Activated T-cell treated with anti-CD3 and anti-CD28 coated beads, Interleukin-2, amount 50 U/mL, for 4 hours (primary cell): ENCODE measurements at regions not wholly inside any gene's neighbourhood (a gene's known extent, or its start where the extent isn't known, plus 50 kb on each side); places are given as distances from the start of the nearest gene placed in this dataset.

ENCODE experiments used
- ATAC-seq, 2 donors: fragments of 200-7000 bp; cut with Tn5 transposase; one replicate each; pipeline ENCODE4 v1.10.0; 2021
- DNase-seq: peaks from one replicate; pipeline ENCODE4 v3.0.0-alpha.2; 2020
- H3K27me3 Mint-ChIP-seq: one replicate; pipeline ENCODE4 v1.8.0; 2021; ENCODE audit warnings: low read depth, mixed read lengths
- H3K36me3 Mint-ChIP-seq: one replicate; pipeline ENCODE4 v1.8.0; 2022; ENCODE audit warnings: mixed read lengths; ENCODE audit not compliant: insufficient read depth
- H3K4me1 Mint-ChIP-seq: one replicate; pipeline ENCODE4 v1.8.0; 2021; ENCODE audit warnings: low read depth, mixed read lengths
- H3K4me3 Mint-ChIP-seq: one replicate; pipeline ENCODE4 v1.8.0; 2021; ENCODE audit warnings: mild to moderate bottlenecking, moderate library complexity, mixed read lengths
- H3K9me3 Mint-ChIP-seq: one replicate; pipeline ENCODE4 v1.8.0; 2021; ENCODE audit warnings: mixed read lengths

DNA sequence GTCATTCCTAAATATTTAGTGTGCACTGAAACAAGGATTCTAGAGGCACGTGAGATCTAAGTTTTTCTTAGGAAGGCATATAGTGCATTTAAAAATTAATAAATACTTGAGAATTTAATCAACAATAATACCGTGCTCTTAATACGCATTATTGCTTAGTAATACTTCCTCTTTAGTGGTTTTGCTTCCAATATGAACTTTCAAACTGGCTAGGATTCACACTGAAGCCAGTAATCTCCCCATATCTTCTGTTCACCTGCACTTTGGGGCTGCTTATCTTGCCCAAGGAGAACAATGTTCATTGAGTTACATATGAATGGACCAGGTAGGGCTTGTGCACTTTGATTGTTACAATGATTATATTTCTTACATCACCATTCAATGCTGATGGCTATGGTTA, 180.5 kb upstream of the RIOK2 start:
- no peaks in the 10 kb centered on the region for H3K36me3 Mint-ChIP-seq
- peaks cover 16% of the 10 kb centered on the region for H3K9me3 Mint-ChIP-seq
- H3K4me3 Mint-ChIP-seq, result no peak overlapping the region
- no peaks in the 10 kb centered on the region for H3K27me3 Mint-ChIP-seq
- no peak for DNase-seq
- H3K4me1 Mint-ChIP-seq, result no peaks in the 10 kb centered on the region
- ATAC-seq, result no peak

DNA sequence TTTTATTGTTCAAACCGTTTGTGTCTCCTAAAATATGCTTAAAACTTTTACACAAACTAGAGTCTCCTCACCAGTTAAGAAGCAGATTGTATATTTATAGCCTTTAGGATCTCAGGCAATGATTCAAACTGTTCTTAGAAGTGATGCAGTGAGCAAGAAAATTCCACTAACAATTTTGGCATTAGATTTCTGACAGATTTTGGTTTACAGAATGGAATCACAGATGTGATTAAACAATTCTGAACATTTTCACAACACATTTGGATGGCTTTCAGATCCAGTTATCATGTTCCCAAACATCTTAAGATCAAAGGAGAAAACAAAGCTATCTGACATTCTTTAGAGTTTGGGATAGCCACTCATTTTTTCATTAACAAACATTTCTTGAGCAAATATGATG, 181.7 kb upstream of the RIOK2 start:
- no peak overlapping the region for H3K4me3 Mint-ChIP-seq

DNA sequence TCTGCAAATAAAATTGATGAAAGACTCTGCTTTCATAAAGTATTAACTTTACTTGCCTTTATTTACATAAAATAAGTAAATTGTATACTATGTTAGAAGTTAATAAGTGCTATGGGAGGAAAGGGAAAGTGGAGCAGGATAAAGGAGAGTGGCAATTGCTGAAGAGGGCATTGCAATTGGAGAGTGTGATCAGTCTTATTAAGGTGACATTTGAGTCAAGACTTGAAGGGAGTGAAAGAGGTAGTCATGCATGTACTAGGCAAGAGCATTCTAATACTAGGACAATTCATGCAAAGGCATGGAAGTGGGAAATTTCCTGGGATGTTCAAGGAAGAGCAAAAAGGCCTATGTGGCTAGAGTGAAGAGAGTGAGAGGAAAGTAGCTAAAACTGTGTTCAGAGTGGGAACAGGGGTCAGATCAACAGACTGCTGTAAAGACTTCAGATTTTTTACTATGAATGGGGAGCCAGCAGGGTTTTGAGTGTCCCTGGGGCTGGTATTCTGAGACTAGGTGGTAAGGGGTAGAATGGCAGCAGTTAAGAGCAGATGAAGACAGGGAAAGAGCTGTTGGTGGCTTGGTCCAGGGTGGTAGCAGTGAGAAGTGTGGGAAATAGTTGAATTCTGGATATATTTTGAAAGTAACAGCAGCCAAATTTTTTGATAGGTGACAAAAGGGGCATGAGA, 182.3 kb upstream of the RIOK2 start:
- Mint-ChIP-seq H3K9me3 (peaks cover 17% of the 10 kb centered on the region), H3K27me3 (no peaks in the 10 kb centered on the region)
- no peak for ATAC-seq

More for the DNA sequence above, 181.7 kb upstream of the RIOK2 start:
- Mint-ChIP-seq H3K4me1 (no peaks in the 10 kb centered on the region), H3K9me3 (peaks cover 17% of the 10 kb centered on the region), H3K27me3 (no peaks in the 10 kb centered on the region), H3K36me3 (no peaks in the 10 kb centered on the region)
- DNase-seq (no peak), ATAC-seq (no peak)

DNA sequence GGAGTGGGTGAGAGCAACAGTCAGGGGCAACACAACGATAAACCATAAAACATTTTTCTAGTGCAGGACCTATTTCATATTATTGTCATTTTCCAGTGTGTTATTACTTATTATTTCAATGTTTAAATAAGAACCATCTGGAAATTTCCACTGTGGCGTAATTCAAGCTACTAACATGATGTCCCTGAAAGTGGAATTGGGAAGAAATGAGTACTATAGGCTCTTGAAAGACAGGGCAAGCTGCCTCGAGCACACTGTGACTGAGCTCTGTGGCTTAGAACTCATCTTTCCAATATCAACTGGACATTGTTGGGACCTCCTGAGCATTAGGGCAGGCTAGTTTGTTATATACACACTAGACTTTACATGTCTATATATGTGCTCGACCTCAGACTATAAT, 182.9 kb upstream of the RIOK2 start:
- DNase-seq (no peak), ATAC-seq (no peak)
- Mint-ChIP-seq H3K27me3 (no peaks in the 10 kb centered on the region), H3K36me3 (no peaks in the 10 kb centered on the region), H3K4me3 (no peak overlapping the region), H3K4me1 (no peaks in the 10 kb centered on the region), H3K9me3 (peaks cover 15% of the 10 kb centered on the region)

More for the DNA sequence above, 182.3 kb upstream of the RIOK2 start:
- Mint-ChIP-seq H3K4me1 (no peaks in the 10 kb centered on the region), H3K36me3 (no peaks in the 10 kb centered on the region), H3K4me3 (no peak overlapping the region)
- no peak for DNase-seq

DNA sequence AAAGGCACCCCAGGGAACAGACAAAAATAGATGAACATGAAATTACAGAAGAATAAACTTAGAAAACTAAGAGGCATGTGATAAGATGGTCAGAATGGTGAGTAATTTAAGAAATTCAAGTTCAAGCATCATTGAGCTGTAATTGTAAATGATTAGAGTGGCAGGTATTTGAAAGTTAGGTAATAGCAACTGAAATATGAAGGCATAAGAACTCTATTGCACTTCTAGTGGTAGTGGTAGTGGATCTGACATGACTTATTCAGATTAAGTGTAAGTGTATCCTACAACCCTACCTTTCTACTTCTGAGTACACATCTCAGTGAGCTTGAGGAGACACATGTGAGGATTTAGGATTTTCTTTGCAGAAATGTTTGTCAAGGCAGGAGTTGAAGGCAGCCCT, 192.9 kb upstream of the RIOK2 start:
- Mint-ChIP-seq H3K27me3 (no peaks in the 10 kb centered on the region), H3K4me3 (no peak overlapping the region), H3K36me3 (no peaks in the 10 kb centered on the region), H3K9me3 (peaks cover 10% of the 10 kb centered on the region), H3K4me1 (no peaks in the 10 kb centered on the region)
- DNase-seq, result no peak
- ATAC-seq, result no peak

DNA sequence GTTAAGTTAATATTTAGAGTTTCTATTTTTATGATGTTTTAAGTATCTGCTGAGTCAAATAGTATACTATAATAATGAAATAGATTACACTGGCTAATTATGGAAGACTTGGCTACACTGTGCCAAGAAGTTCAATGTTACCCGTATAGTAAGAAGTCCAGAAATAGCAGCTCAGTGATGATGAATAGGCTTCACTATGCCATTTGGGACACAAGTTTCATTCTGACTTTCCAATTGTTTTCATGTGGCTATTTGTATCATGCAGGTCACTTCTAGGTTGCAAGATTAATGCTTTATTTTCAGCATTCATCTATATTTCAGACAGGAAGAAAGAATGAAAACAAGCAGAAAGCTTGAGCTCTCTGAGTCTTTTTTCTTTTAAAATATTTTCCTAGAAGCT, 194.5 kb upstream of the RIOK2 start:
- Mint-ChIP-seq H3K4me3 (no peak overlapping the region), H3K36me3 (no peaks in the 10 kb centered on the region), H3K9me3 (peaks cover 1% of the 10 kb centered on the region), H3K27me3 (no peaks in the 10 kb centered on the region), H3K4me1 (no peaks in the 10 kb centered on the region)
- ATAC-seq (no peak), DNase-seq (no peak)

DNA sequence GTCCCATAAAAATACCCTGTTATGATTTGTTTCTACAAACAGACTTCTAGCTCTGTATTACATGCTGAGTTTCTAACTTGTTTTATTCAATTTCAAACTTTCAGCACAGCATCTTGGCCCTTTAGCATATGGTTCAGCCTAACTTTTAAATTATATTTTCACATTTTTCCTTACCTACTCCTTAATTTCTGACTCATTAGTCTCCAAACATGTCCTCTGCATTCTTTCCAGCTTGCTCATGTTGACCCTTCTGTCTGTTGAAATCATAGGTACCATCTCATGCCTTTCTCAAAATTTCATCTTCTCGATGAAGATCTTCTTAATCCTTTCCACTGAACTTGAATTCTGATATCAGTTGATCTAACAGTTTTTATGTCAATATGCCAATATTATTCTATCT, 200.9 kb upstream of the RIOK2 start:
- Mint-ChIP-seq H3K4me3 (no peak overlapping the region), H3K9me3 (peaks cover 3% of the 10 kb centered on the region), H3K36me3 (no peaks in the 10 kb centered on the region), H3K27me3 (no peaks in the 10 kb centered on the region), H3K4me1 (no peaks in the 10 kb centered on the region)
- DNase-seq, result no peak
- ATAC-seq, result no peak

DNA sequence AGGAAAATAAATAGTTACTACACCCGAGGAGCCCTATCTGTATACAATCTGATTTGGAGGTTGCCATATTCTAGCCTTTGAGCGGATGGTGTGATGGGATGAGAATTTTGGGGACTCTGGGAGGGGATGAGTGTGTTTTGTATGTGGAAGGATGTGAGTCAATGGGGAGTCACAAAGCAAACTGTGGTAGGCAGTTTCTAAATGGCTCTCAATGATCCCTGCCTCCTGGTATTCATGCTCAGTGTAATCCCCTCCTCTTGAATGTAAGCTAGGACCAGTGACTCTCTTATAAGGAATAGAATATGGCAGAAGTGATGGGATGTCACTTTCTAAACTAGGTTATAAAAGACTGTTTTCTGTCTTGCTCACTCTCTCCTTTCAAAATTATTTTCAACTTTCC, 205.7 kb upstream of the RIOK2 start:
- ATAC-seq (no peak), DNase-seq (no peak)
- no peaks in the 10 kb centered on the region for H3K36me3 Mint-ChIP-seq
- H3K4me3 Mint-ChIP-seq, result no peak overlapping the region
- H3K4me1 Mint-ChIP-seq, result no peaks in the 10 kb centered on the region
- H3K27me3 Mint-ChIP-seq, result no peaks in the 10 kb centered on the region
- peaks cover 3% of the 10 kb centered on the region for H3K9me3 Mint-ChIP-seq

DNA sequence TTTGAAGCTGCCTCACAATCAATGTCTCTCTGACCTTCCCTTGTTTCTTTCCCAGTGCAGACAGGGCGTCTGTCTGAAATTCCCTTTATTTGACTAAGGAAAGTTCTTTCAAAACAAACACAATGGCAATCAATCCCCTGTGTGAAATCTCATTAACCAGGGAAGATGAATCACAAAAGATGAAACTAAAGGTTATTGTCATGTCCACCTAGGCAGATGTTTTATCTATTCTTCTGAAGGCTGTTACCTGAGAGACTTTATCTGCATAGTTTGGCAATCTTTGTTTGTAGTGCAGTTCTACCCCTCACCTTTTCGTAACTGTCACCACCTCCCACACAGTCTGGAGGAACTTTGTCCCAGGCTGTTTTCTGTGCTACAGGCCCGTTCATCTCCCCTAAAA, 217.5 kb upstream of the RIOK2 start:
- no peaks in the 10 kb centered on the region for H3K27me3 Mint-ChIP-seq
- no peaks in the 10 kb centered on the region for H3K36me3 Mint-ChIP-seq

DNA sequence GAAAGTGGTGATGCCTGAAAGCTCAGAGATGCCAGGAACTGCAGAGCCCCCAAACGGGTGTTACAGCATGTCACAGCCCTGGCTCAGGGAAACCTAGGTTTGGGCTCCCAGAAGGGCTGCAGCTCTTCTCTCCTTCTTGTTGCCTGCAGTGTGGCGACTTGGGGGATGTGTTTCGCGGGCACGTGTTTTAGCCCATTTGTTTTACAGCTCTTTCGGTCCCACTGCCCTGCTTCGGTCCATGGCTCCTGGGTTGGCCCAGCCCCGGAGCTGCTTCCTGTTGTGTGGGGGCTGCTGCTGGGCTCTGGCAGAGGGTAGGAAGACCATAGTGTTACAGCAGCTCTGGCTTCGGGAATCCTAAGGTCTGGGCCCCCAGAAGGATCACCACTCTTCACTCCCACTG, 222.9 kb upstream of the RIOK2 start:
- peaks cover 2% of the 10 kb centered on the region for H3K27me3 Mint-ChIP-seq
- DNase-seq (no peak), ATAC-seq (no peak)
- H3K36me3 Mint-ChIP-seq, result no peaks in the 10 kb centered on the region
- H3K4me3 Mint-ChIP-seq, result no peak overlapping the region
- peaks cover 6% of the 10 kb centered on the region for H3K9me3 Mint-ChIP-seq
- no peaks in the 10 kb centered on the region for H3K4me1 Mint-ChIP-seq

More for the DNA sequence above, 217.5 kb upstream of the RIOK2 start:
- Mint-ChIP-seq H3K4me1 (no peaks in the 10 kb centered on the region), H3K4me3 (no peak overlapping the region), H3K9me3 (peaks cover 6% of the 10 kb centered on the region)
- ATAC-seq (no peak), DNase-seq (no peak)

DNA sequence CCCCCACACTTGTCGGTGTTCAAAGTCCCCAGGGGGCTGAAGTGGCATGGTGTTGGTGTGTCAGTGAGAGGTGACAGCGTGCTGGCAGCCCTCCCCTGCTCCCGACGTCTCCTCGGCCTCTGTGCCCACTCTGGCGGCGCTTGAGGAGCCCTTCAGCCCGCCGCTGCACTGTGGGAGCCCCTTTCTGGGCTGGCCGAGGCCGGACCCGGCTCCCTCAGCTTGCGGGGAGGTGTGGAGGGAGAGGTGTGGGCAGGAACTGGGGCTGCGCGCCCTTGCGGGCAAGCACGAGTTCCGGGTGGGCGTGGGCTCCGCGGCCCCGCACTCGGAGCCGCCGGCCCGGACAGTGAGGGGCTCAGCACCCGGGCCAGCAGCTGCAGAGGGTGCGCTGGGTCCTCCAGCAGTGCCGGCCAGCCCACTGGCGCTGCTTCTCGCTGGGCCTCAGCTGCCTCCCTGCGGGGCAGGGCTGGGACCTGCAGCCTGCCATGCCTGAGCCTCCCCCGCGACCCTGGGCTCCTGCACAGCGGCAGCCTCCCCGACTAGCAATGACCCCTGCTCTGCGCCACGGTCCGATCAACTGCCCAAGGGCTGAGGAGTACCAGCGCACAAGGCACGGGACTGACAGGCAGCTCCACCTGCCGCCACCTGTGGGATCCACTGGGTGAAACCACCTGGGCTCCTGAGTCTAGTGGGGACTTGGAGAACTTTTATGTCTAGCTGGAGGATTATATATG, 224.1 kb upstream of the RIOK2 start:
- peaks cover 6% of the 10 kb centered on the region for H3K9me3 Mint-ChIP-seq
- ATAC-seq, result no peak
- no peaks in the 10 kb centered on the region for H3K4me1 Mint-ChIP-seq
- DNase-seq, result no peak
- H3K27me3 Mint-ChIP-seq, result peaks cover 2% of the 10 kb centered on the region
- no peaks in the 10 kb centered on the region for H3K36me3 Mint-ChIP-seq
- no peak overlapping the region for H3K4me3 Mint-ChIP-seq

DNA sequence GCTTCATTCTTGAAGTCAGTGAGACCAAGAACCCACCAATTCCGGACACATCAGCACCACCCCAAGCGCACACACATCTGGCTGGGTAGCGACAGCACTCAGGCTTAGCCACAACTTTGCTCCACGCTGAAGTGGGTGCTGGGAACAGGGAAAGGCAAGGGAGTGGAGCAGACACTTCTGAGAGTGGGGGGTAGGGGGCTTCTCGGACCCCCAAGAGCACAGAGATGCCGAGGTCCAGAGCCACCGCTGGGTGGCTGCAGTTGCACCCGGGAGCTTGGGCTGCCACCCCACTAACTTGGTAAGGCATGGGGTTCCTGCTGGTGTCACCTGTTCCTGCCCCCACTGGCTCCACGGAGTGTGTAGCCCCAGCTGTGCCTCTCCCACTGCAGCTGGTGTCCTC, 225.3 kb upstream of the RIOK2 start:
- no peaks in the 10 kb centered on the region for H3K4me1 Mint-ChIP-seq
- DNase-seq, result no peak
- ATAC-seq, result no peak
- H3K9me3 Mint-ChIP-seq, result peaks cover 6% of the 10 kb centered on the region
- H3K27me3 Mint-ChIP-seq, result peaks cover 2% of the 10 kb centered on the region
- no peaks in the 10 kb centered on the region for H3K36me3 Mint-ChIP-seq
- H3K4me3 Mint-ChIP-seq, result no peak overlapping the region

DNA sequence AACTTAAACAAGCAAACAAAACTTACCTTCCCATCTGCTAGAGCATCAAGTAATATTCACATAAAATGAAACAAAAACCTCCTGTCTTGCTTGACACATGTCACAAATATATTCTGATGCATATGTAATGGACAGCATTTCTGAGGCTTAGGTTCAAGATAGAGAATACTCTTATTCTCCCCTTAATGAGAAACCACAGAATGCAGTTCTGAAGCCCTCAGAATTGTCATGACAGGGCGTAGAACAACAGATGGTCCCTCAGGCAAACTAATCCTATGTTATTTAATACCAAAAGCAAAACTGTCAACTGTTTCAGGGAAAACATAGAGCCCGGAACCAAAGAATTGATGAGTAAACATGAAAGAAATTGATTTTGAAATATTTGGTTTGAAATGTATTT, 229.9 kb upstream of the RIOK2 start:
- H3K4me1 Mint-ChIP-seq, result no peaks in the 10 kb centered on the region
- DNase-seq, result no peak
- ATAC-seq, result no peak
- no peak overlapping the region for H3K4me3 Mint-ChIP-seq
- H3K27me3 Mint-ChIP-seq, result no peaks in the 10 kb centered on the region
- H3K36me3 Mint-ChIP-seq, result no peaks in the 10 kb centered on the region
- H3K9me3 Mint-ChIP-seq, result no peaks in the 10 kb centered on the region

DNA sequence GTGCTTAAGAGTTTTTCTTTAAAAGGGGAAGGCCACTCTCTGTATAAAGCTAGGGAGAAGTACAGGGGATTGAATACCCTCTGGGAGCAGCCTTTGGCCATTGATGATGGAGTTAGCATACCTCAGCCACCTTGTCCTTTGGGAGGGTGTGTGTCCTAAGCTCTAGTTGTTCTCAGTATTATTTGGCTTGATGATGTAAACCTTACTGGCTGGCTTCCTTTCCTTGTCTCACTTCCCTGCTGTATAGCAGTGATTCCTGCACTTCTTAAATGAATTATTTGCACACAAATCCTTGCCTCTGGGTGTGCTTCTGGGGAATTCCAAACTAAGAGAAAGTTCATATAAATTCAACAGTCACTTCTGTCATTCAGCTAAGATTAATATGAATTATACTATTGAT, 234.9 kb upstream of the RIOK2 start:
- H3K4me1 Mint-ChIP-seq, result no peaks in the 10 kb centered on the region
- H3K9me3 Mint-ChIP-seq, result no peaks in the 10 kb centered on the region
- no peak overlapping the region for H3K4me3 Mint-ChIP-seq
- H3K27me3 Mint-ChIP-seq, result peaks cover 2% of the 10 kb centered on the region
- no peaks in the 10 kb centered on the region for H3K36me3 Mint-ChIP-seq
- DNase-seq (no peak), ATAC-seq (no peak)

DNA sequence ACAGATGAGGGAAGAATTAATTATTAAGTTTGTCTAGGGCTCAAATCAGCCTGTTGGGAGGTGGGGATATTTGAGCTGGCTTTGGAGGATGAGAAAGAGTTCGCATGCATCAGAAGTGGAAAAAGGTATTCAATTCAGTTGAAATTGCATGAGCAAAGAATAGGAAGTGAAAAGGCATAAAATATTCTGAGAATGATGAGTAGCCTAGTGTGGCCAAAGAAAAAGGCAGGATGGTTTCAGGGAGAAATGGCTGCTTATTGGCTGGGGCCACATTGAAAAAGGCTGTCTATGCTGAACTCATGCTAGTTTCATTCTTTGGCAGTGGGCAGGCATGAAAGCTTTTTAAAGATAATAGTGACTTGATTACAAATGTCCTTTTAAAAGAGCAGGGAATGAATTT, 235.4 kb upstream of the RIOK2 start:
- peaks cover 2% of the 10 kb centered on the region for H3K27me3 Mint-ChIP-seq
- no peak overlapping the region for H3K4me3 Mint-ChIP-seq
- DNase-seq (no peak), ATAC-seq (no peak)
- H3K36me3 Mint-ChIP-seq, result no peaks in the 10 kb centered on the region
- no peaks in the 10 kb centered on the region for H3K9me3 Mint-ChIP-seq
- H3K4me1 Mint-ChIP-seq, result no peaks in the 10 kb centered on the region
